ENCODE measurements at regions not wholly inside any gene's neighbourhood (a gene's known extent, or its start where the extent isn't known, plus 50 kb on each side); places are given as distances from the start of the nearest gene placed in this dataset.
A peak's percentile ranks its signal among the peaks of the same experiment; 100 is the strongest.
"Not testable (repeated sequence)": the region's sequence is repeated elsewhere in the genome, so short reads cannot be mapped to it uniquely, and the experiment has no call there.

DNA sequence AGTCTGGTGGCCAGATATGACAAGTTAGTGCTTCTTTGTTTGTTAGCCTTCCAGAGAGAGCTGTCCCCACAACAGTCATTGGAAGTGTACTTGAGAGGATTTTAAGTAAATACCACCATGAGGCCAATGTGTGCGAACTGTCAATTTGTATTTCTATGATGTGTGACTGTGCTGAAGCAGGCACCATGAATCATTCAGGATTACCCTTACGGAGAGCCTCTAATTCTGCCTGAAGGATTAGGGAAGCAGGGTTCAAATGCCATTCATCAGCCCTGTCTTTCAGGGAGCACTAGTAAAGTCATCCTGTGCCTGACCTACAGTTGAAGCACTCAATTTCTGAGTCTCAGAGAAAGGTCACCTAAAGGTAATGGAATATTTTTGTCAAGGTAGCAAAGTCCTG, 109.3 kb downstream of the GATA3 start:
- no peak for DNase-seq (ENCODE audit: low spot score in 2 of 2)
- peaks cover 22 to 25% of the 10 kb centered on the region in 2 donors for H3K36me3 Mint-ChIP-seq
- ATAC-seq: no peak
- H3K9me3 Mint-ChIP-seq: peaks cover 15 to 37% of the 10 kb centered on the region in 2 donors
- no peak overlapping the region for H3K27ac Mint-ChIP-seq

DNA sequence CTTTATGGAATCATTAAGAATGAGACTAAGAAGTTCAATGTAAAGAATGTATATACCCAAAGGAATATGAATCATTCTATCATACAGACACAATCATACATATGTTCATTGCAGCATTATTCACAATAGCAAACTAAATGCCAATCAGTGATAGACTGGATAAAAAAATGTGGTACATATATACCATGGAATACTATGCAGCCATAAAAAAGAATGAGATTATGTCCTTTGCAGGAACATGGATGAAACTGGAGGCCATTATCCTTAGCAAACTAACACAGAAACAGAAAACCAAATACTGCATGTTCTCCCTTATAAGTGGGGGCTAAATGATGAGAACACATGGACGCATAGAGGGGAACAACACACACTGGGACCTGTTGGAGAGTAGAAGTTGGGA, 110.2 kb downstream of the GATA3 start:
- DNase-seq (ENCODE audit: low spot score in 2 of 2); H3K27ac Mint-ChIP-seq; ATAC-seq: not testable (repeated sequence)
- peaks cover 19 to 41% of the 10 kb centered on the region in 2 donors for H3K9me3 Mint-ChIP-seq
- H3K36me3 Mint-ChIP-seq: peaks cover 26 to 27% of the 10 kb centered on the region in 2 donors

DNA sequence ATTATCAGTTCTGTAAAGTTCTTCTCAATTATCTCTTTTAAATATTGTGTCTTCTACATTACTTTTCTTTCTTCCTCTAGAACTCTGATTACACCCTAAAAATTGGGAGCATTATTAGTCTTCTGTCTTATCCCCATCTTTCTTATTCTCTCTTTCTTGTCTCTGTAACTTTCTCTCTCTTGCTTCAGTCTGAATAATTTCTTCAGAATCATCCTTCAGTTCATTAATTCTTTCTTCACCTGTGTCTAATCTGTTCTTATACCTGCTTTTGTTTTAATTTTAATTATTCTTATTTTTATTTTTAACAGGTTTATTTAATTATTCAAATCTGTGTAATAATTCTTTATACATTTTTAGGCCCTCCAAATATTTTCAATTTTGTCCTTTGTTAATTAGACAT, 114.3 kb downstream of the GATA3 start:
- DNase-seq (ENCODE audit: low spot score in 2 of 2) (no peak), ATAC-seq (no peak)
- peaks cover 21 to 26% of the 10 kb centered on the region in 2 donors for H3K36me3 Mint-ChIP-seq
- H3K9me3 Mint-ChIP-seq: peaks cover 19 to 38% of the 10 kb centered on the region in 2 donors
- H3K27ac Mint-ChIP-seq: no peak overlapping the region

DNA sequence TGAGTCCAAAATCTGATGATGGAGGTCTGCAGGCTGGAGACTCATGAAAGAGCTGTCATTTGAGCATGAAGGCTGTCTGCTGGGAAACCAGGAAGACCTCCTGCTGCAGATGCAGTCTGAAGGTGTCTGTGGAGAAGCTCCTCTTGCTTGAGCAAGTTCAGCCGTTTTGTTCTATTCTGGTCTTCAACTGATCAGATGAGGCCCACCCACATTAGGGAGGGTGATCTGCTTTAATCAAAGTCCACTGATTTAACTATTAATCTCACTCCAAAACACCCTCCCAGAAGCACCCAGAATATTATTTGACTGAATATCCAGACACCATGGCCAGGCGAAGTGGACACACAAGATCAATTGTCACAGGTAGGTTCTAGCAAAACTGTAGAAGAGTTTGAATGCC, 116.5 kb downstream of the GATA3 start:
- DNase-seq (ENCODE audit: low spot score in 2 of 2): no peak
- Mint-ChIP-seq H3K36me3 (peaks cover 19 to 21% of the 10 kb centered on the region in 2 donors), H3K9me3 (peaks cover 19 to 39% of the 10 kb centered on the region in 2 donors), H3K27ac (no peak overlapping the region)
- no peak for ATAC-seq

DNA sequence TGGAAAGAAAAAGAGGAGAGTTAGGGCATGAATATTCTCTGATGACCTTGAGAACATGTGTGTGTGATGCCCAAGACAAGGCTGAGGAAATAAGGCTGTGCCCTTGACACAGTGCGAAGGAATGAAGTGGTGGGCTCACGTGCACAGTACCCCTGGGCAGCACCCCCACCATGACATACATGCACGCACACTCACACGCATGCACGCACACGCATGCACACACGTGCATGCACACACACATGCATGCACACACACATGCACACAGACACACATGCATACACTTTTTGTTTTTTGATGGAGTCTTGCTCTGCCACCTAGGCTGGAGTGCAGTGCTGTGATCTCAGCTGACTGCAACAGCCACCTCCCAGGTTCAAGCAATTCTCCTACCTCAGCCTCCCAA, 118.1 kb downstream of the GATA3 start:
- Mint-ChIP-seq H3K9me3 (peaks cover 17 to 33% of the 10 kb centered on the region in 2 donors), H3K36me3 (peaks cover 17% of the 10 kb centered on the region in 2 donors), H3K27ac (no peak overlapping the region)
- no peak for ATAC-seq
- DNase-seq (ENCODE audit: low spot score in 2 of 2): no peak

DNA sequence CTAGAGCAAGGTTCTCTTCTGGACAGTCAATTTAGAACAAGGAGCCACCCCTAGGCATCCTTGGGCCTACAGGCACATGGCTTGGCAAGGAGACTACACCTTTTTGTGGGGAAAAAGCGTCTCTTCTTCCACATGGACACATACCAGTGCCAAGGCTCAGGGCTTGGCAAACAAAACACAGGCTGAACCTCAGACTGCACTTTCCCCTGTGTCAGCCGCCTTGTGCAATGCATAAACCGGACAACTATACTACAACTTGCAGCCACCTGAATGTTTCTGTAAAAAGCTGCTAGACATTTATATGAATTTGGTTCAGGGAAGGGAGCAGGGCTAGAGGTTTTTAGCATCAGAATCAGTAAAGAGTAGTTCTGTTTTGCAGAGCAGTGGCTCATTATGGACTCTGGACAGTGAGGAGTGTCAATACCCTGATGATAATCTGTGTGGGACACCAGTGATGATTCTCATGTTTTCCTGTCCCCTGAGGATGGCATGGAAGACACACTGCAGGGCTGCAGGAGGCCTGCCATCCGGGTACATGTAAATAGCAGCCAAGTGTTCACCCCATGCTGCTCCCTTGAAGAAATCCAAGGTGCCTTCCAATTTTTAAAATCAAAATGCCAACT, 118.9 kb downstream of the GATA3 start:
- Mint-ChIP-seq H3K9me3 (peaks cover 16 to 28% of the 10 kb centered on the region in 2 donors), H3K27ac (no peak overlapping the region), H3K36me3 (peaks cover 13% of the 10 kb centered on the region in 2 donors)
- ATAC-seq: no peak
- DNase-seq (ENCODE audit: low spot score in 2 of 2): no peak

DNA sequence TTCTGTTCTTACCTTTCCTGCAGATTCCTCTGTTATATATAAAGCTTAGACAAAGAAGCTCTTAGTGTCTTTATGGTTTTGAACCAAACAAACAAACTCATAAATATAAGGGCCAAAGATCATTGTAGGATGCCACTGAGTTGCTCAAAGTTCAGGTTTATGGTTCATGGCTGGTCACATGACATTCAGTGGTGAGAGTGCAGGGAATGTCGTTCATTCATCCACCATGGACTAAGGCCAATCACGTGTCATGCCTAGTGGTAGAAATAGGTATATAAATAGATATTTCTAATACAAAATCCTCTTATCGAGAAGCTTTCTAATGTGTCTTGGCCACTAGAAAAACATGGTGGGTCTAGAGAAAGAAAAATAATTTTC, 119.4 kb downstream of the GATA3 start:
- DNase-seq (ENCODE audit: low spot score in 2 of 2) (no peak), ATAC-seq (no peak)
- Mint-ChIP-seq H3K27ac (no peak overlapping the region), H3K36me3 (peaks cover 8% of the 10 kb centered on the region in 2 donors), H3K9me3 (peaks cover 11 to 23% of the 10 kb centered on the region in 2 donors)

DNA sequence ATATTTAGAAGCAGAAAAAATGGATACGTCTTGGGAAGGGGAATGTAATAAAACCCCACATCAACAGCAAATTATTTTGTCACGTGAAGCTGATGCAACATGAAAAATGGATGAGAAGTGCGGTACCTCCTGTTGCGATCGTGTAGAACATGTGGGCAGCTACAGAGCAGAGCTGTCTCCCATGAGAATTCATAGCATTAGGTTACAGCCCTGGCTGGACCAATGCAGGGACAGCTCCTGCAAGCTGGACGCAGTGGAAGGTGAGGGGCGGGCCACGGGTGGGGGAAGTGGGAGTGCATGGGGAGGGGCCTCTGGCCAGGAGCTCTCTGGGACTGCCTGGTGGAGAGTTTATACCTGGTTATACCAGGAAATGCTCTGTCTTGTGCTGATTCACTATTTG, 120.3 kb downstream of the GATA3 start:
- DNase-seq (ENCODE audit: low spot score in 2 of 2) (no peak), ATAC-seq (no peak)
- no peaks in the 10 kb centered on the region for H3K36me3 Mint-ChIP-seq
- no peak overlapping the region for H3K27ac Mint-ChIP-seq
- H3K9me3 Mint-ChIP-seq: peaks cover 4 to 18% of the 10 kb centered on the region in 2 donors

DNA sequence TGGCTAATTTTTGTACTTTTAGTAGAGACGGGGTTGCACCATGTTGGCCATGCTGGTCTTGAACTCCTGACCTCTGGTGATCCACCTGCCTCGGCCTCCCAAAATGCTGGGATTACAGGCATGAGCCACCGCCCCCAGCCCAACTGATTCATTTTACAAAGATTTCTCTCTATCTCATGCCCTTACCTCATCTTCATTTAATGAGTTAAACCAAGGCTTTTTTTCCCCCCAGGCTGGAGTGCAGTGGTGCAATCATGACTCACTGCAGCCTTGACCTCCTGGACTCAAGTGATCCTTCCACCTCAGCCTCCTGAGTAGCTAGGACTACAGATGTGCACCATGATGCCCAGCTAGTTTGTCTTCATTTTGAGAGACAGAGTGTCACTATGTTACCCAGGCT, 123.0 kb downstream of the GATA3 start:
- DNase-seq (ENCODE audit: low spot score in 2 of 2); H3K27ac Mint-ChIP-seq; H3K36me3 Mint-ChIP-seq; ATAC-seq; H3K9me3 Mint-ChIP-seq: not testable (repeated sequence)

DNA sequence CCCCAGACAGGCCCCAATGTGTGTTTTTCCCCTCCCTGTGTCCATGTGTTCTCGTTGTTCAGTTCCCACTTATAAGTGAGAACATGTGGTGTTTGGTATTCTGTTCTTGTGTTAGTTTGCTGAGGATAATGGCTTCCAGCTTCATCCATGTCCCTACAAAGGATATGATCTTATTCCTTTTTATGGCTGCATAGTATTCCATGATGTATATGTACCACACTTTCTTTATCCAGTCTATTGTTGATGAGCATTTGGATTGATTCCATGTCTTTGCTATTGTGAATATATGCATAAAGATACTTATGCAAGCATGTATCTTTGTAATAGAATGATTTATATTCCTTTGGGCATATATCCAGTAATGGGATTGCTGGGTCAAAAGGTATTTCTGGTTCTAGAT, 125.3 kb downstream of the GATA3 start:
- ATAC-seq; H3K36me3 Mint-ChIP-seq; H3K27ac Mint-ChIP-seq; H3K9me3 Mint-ChIP-seq; DNase-seq (ENCODE audit: low spot score in 2 of 2): not testable (repeated sequence)

DNA sequence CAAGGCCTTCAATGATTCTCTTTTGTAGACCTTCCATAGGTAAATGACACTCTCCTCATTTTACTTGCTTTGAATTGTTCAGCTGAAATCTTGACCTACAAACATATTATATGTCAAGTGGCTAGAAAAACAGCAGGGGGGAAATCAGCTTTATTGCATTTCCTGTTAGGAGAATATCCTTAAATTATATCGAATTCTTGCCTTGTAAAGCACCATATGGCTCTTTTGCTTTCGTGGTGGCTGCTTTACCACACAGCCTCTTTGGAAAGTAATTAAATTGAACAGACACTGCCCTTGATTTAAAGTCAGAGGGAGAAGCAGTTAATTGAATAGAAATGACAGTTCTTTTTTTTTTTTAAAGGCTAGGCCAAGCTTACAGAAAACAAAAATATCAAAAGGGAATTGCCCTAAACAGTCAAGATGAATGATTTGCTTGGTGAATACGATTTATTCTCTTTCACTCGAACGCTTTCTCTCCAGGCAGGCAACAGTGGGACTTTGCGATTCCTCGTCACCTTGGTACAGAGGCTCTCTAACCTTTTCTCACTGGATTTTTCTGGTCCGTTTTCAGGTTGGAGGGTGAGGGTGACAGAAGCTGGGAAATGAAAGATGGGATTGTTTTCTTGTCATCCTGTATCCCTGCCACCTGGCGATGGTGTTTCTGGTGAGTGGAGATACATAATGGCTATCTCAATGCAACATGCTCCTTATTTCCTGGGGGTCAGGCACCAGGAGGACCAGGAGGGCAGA, 126.0 kb downstream of the GATA3 start:
- peaks cover 0 to 4% of the 10 kb centered on the region in 2 donors for H3K9me3 Mint-ChIP-seq
- H3K36me3 Mint-ChIP-seq: no peaks in the 10 kb centered on the region
- H3K27ac Mint-ChIP-seq: no peak overlapping the region
- ATAC-seq: no peak
- no peak for DNase-seq (ENCODE audit: low spot score in 2 of 2)

DNA sequence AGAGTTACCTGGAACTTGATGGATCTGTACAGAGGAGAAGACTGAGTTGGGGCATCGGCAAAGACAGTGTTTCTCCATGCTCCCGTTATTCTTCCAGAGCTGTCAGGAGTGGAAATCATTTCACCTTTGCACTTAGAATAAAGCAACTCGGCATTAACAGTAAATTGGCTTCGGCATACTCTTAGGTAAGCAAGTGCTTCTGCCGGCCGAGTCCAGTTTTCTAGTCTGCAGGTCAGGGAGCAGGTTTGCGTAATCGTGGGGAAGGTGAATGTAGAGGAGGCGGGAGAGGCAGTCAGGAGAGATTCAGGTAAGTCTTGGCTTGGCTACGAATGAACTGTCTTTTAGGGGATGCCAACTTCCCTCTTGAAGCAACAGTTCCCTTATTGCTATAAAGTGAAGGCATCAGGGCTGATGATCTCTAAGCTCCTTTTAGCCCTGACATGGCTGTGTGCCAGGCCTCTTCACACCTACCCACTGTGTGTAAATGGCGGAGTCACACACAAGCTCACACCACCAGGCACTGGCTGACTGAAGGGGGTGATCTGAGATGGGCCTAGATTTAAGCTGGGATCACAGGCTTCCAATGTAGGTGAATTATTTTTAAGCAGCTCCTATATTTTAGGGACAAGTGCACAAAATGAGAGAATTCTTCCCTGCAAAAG, 127.1 kb downstream of the GATA3 start:
- Mint-ChIP-seq H3K36me3 (no peaks in the 10 kb centered on the region), H3K27ac (no peak overlapping the region), H3K9me3 (peaks cover 0 to 4% of the 10 kb centered on the region in 2 donors)
- no peak for DNase-seq (ENCODE audit: low spot score in 2 of 2)
- no peak for ATAC-seq

DNA sequence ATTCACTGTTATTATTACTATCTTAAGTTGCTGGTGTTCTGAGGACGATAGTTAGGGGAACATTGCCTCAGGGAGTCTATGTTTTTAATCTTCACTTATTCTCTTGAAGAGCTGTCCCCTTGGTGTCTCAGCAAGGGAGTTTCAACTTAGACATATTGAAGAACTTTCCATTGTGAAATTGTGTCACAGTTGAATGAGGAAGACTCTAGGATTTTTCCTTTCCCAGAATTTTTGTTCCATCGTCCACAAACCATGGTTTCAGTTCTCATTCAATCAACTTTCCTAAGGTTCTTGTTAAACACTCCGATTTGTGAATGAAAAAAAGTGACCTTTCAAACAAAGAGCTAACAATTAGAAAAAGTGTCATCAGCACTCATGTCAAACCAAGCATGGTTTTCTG, 128.3 kb downstream of the GATA3 start:
- Mint-ChIP-seq H3K9me3 (peaks cover 0 to 4% of the 10 kb centered on the region in 2 donors), H3K27ac (no peak overlapping the region), H3K36me3 (no peaks in the 10 kb centered on the region)
- no peak for ATAC-seq
- DNase-seq (ENCODE audit: low spot score in 2 of 2): no peak

DNA sequence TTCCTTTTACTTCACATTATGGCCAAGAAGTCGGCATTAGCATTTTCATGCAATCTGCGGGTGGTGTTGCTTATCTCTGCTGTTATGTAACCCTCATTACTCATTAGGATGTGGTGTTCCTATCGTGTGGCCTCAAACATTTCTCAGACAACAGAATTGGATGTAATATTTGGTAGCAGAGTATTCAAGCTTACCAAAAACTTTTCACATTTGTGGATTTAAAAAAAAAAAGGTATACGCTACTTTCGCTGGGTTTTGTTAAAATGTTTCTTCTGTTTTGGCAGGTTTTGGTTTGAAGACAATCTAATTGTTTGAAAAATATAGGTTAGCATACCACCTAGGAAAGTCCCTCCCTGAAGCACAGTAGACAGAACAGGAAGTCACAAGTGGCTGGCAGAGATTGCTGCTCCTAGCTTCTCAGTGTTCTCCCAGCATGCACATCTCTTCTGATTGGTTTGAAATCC, 128.8 kb downstream of the GATA3 start:
- peaks cover 0 to 4% of the 10 kb centered on the region in 2 donors for H3K9me3 Mint-ChIP-seq
- H3K36me3 Mint-ChIP-seq: no peaks in the 10 kb centered on the region
- peak; percentile 41 to 54 for ATAC-seq
- no peak overlapping the region for H3K27ac Mint-ChIP-seq
- no peak for DNase-seq (ENCODE audit: low spot score in 2 of 2)

DNA sequence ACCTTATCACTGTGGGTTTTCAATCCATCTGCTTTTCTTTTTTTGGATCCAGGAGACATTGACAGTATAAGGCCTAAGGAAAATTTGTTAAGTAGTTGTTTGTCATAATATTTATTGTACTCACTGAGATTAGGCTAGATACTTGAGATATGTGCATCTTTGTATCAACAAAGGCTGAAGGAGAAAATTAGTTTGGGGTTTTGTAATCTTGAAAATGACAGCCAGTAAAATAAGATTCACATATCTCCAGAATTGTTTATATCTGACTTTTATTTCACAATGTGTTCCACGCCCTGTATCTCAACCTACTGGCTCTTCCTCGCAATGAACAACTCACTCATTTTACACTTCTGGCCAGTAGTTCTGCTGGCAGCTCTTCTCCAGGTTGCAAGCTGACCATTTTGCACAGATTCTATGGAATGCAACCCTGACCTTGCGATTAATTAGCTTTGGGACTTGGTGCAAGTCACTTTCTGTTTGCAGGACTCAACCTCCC, 132.7 kb downstream of the GATA3 start:
- ATAC-seq (no peak), DNase-seq (ENCODE audit: low spot score in 2 of 2) (no peak)
- H3K27ac Mint-ChIP-seq: no peak overlapping the region
- peaks cover 4 to 11% of the 10 kb centered on the region in 2 donors for H3K9me3 Mint-ChIP-seq
- H3K36me3 Mint-ChIP-seq: peaks cover 0 to 9% of the 10 kb centered on the region in 2 donors

DNA sequence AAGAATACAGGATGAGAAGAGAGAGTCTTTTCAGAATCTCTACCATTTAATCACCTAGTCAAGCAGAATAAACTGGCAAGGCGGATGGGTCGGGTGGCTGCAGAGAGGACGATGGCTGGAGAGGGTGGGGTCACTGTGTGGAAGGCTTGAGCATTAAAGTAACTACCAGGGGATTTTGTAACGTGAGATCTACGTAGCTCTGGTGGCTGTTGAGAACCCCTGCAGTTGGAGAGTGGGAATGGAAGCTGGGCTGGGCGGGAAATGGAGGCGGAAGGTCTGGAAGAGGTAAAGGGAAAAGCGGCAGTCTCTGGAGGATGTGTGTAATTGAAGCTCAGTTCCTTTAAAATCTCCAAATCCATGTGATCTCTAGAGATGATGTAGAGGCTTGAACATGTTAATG, 135.0 kb downstream of the GATA3 start:
- H3K9me3 Mint-ChIP-seq: peaks cover 4 to 11% of the 10 kb centered on the region in 2 donors
- no peak for DNase-seq (ENCODE audit: low spot score in 2 of 2)
- no peak for ATAC-seq
- peaks cover 0 to 9% of the 10 kb centered on the region in 2 donors for H3K36me3 Mint-ChIP-seq
- H3K27ac Mint-ChIP-seq: peak overlapping the region in 1 of 2 donors; percentile 10

DNA sequence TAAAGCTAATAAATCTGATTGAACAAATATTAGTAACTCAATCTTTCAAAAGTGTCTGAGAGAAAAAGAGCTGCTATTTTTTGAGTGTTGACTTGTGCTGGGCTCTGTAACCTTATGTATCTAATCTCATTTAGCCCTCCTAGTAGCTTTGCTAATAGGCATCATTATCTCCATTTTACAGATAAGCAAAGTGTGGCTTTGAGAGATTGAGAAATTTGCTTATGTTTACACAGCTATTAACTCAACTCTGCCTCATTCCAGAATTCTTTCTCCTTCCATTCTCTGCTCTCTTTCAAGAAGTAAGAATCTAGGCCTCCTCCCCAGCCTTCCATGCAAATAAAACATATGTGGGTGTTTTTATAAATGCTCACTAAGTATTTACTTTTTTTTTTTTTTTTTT, 137.8 kb downstream of the GATA3 start:
- ATAC-seq: no peak
- DNase-seq (ENCODE audit: low spot score in 2 of 2): no peak
- Mint-ChIP-seq H3K27ac (no peak overlapping the region), H3K9me3 (peaks cover 4 to 11% of the 10 kb centered on the region in 2 donors), H3K36me3 (peaks cover 0 to 9% of the 10 kb centered on the region in 2 donors)

Data from activated naive CD4-positive, alpha-beta T cell treated with anti-CD3 and anti-CD28 coated beads, Interleukin-2, amount 50 U/mL, for 72 hours (primary cell).